ENCODE measurements at regions not wholly inside any gene's neighbourhood (a gene's known extent, or its start where the extent isn't known, plus 50 kb on each side); places are given as distances from the start of the nearest gene placed in this dataset.
A peak's percentile ranks its signal among the peaks of the same experiment; 100 is the strongest.

- Mint-ChIP-seq H3K27ac (no peak overlapping the region), H3K4me1 (peaks cover 9% of the 10 kb centered on the region), H3K4me3 (no peak overlapping the region), H3K9me3 (peaks cover 9% of the 10 kb centered on the region), H3K27me3 (peaks cover 62% of the 10 kb centered on the region), H3K36me3 (no peaks in the 10 kb centered on the region)
- ATAC-seq, result no peak
These were observed 215.4 kb upstream of the ZC3H12A start for GRCh38 chr1:37259019-37259418.

DNA sequence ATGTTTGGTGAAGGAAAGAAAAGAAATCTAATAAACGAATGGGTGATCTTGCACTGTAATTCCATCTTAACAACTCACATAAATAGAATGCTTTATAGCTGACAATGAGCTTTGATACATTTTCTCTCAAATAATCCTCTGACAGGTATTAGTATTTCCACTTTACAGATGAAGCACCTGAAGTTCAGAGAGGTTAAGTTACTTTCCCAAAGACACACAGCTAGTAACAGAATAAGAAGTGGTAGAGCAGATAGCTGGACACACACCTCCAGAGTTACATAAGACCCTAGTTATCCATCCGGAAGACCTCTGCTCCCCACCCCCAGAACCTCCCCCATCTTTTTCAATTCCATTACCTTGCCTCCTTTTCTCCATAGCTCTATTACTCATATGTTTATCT lies 213.3 kb upstream of the ZC3H12A start:
- H3K36me3 Mint-ChIP-seq, result no peaks in the 10 kb centered on the region
- H3K4me3 Mint-ChIP-seq, result no peak overlapping the region
- no peak overlapping the region for H3K27ac Mint-ChIP-seq
- H3K4me1 Mint-ChIP-seq, result peaks cover 8% of the 10 kb centered on the region
- peaks cover 7% of the 10 kb centered on the region for H3K9me3 Mint-ChIP-seq
- ATAC-seq, result no peak
- peaks cover 48% of the 10 kb centered on the region for H3K27me3 Mint-ChIP-seq

DNA sequence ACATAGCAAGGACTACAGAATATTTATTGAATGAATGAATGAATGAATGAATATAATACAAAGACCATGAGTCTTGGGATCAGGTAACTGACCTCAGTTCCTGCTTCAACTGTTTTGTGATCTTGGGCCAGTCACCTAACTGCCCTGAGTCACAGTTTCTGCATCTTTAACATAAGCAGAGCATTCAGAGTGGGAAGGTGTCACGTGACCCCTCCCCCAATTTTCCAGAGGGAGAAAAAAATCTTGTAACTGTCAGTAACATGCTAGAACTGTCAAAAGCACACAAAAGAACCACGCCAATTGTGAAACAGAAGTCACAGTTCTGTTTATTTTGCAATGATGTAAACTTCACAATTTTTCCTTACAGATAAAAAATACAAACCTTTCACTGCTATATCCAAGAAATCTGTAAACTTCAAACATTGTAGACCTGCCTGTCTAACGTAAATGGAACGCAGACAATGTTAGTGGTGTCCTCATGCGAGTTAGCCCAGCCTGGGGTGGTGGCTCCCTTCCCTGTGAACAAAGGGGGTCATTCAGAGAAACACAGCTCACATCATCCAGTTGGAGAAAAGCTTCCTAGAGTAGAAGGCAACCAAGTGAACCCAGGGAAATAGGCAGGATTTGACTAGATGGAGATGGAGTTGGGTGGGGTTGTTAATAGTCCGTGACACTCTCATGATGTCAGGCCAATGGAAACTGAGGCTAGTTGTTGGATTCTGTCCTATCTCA lies 211.8 kb upstream of the ZC3H12A start:
- peaks cover 12% of the 10 kb centered on the region for H3K4me1 Mint-ChIP-seq
- no peaks in the 10 kb centered on the region for H3K36me3 Mint-ChIP-seq
- H3K27me3 Mint-ChIP-seq, result peaks cover 33% of the 10 kb centered on the region
- no peak overlapping the region for H3K27ac Mint-ChIP-seq
- no peak for ATAC-seq
- H3K9me3 Mint-ChIP-seq, result peaks cover 6% of the 10 kb centered on the region
- no peak overlapping the region for H3K4me3 Mint-ChIP-seq

DNA sequence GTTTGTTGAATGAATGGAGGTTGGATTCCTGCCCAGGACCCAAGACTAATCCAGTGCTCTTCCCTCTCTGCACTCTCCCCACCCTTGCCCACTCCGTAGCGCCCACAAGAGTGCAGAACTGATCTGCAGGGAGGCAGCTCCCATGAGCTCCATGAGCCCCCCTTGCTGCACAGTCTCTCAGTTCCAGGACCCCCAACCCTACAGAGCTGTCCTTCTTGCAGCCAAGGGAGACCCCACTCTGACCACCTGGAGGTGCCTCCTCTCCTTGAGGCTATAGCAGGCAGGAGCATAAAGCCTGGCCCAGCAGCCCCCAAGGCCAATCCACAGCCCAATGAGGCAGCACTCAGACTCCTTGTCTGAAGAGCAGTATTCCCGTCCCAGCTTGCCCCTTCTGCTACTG lies 209.2 kb upstream of the ZC3H12A start:
- peaks cover 12% of the 10 kb centered on the region for H3K4me1 Mint-ChIP-seq
- H3K27me3 Mint-ChIP-seq, result peaks cover 11% of the 10 kb centered on the region
- H3K36me3 Mint-ChIP-seq, result no peaks in the 10 kb centered on the region
- ATAC-seq, result no peak
- peaks cover 3% of the 10 kb centered on the region for H3K9me3 Mint-ChIP-seq
- no peak overlapping the region for H3K27ac Mint-ChIP-seq
- no peak overlapping the region for H3K4me3 Mint-ChIP-seq

DNA sequence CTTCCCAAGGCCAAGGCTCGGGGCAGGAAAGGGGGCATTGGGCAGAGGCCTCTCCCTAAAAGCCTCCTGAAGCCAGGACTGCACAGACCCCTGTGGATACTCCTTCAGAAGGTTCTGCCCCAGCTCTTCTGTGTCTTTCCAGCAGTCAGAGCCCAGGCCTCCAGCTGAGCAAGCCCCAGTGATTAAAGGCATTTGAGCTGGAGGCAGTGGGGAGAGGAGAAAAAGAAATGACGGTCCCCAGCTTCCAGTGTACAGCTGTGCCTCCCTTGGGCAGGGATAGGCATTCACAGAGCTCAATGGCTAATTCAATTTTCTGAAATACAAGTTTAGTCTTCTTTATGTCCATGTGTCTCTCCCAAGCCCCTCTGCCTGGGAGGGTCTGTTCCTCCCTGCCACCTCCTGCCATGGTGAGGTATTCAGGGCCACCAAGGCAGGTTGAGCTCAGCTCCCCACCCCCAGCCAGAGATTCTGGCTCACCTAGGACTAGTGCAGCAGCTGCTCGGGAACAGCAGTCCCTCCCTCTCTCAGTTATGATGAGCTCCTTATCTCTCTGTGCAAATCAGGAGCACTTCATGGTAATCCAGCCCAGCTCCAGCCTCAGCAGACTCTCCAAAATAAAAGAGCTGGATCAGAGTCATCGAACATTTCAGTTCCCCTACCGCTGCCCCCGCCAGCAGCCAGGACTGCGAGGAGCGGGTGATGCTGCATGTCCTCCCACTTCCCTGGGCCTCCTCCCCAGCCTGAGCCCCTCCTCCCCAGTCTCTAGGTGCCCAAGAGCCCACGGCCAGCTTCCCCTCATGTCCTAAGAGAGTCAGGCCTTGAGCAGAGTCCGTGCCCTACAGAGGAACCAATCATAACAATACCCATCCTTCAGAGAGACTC lies 208.4 kb upstream of the ZC3H12A start:
- Mint-ChIP-seq H3K4me3 (no peak overlapping the region), H3K27me3 (peaks cover 10% of the 10 kb centered on the region), H3K4me1 (peaks cover 12% of the 10 kb centered on the region), H3K36me3 (no peaks in the 10 kb centered on the region), H3K9me3 (peaks cover 3% of the 10 kb centered on the region), H3K27ac (no peak overlapping the region)
- peak; percentile 42 for ATAC-seq

- H3K27ac Mint-ChIP-seq, result no peak overlapping the region
- peaks cover 3% of the 10 kb centered on the region for H3K9me3 Mint-ChIP-seq
- H3K4me1 Mint-ChIP-seq, result peaks cover 12% of the 10 kb centered on the region
- H3K27me3 Mint-ChIP-seq, result no peaks in the 10 kb centered on the region
- no peak for ATAC-seq
- H3K36me3 Mint-ChIP-seq, result no peaks in the 10 kb centered on the region
- H3K4me3 Mint-ChIP-seq, result no peak overlapping the region
These were observed 207.1 kb upstream of the ZC3H12A start for GRCh38 chr1:37267111-37267835.

- Mint-ChIP-seq H3K4me3 (no peak overlapping the region), H3K9me3 (no peaks in the 10 kb centered on the region), H3K36me3 (no peaks in the 10 kb centered on the region), H3K27me3 (no peaks in the 10 kb centered on the region), H3K27ac (no peak overlapping the region), H3K4me1 (peaks cover 11% of the 10 kb centered on the region)
- no peak for ATAC-seq
These were observed 203.7 kb upstream of the ZC3H12A start for GRCh38 chr1:37270639-37271038.

DNA sequence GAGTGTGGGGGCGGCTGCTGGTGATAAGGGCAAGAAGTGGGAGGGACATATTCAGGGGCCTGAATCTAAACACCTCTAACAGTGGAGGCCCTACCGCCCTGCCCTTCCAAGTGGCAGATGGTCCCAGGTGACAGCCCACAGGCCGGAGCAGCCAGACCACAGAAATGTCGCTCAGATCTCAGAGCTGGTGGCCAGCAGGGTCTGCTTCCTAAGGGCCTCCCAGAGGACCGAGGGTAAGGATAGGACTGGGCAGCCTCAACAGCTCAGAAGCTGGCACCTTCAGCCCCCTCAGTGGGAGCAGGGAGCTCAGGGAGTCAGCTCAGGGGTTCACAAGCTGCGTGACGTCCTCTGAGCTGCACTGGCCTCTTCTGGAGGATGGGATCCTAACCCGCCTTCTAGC lies 201.8 kb upstream of the ZC3H12A start:
- Mint-ChIP-seq H3K36me3 (no peaks in the 10 kb centered on the region), H3K9me3 (no peaks in the 10 kb centered on the region), H3K27me3 (peaks cover 1% of the 10 kb centered on the region), H3K4me1 (no peaks in the 10 kb centered on the region), H3K4me3 (no peak overlapping the region), H3K27ac (no peak overlapping the region)
- ATAC-seq, result no peak

DNA sequence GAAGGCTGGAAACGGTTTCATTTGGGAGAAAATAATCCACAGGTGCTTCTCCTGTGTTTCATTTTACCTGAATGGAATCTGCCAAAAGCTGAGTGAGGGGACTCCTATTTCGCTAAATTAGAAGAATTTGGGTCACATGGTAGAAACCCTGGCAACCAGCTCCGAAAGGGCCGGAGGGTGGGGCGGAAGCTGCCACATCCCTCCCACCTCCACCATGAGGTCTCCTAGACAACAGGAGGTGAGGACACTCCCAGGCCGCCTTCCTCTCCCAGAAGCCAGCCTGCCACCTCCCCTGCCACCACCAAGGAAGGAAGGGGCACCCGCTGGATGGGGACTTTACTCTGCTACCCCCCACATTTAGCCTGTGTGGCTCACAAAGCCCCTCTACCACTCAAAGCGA lies 199.9 kb upstream of the ZC3H12A start:
- Mint-ChIP-seq H3K36me3 (peaks cover under 1% of the 10 kb centered on the region), H3K4me1 (no peaks in the 10 kb centered on the region), H3K27me3 (peaks cover 11% of the 10 kb centered on the region), H3K27ac (no peak overlapping the region), H3K9me3 (no peaks in the 10 kb centered on the region), H3K4me3 (no peak overlapping the region)
- no peak for ATAC-seq

GRCh38 chr1:37274938-37275631 lies 199.3 kb upstream of the ZC3H12A start:
- H3K9me3 Mint-ChIP-seq, result peaks cover 6% of the 10 kb centered on the region
- H3K27me3 Mint-ChIP-seq, result peaks cover 11% of the 10 kb centered on the region
- no peak overlapping the region for H3K27ac Mint-ChIP-seq
- H3K4me3 Mint-ChIP-seq, result no peak overlapping the region
- no peaks in the 10 kb centered on the region for H3K4me1 Mint-ChIP-seq
- ATAC-seq, result no peak
- peaks cover 7% of the 10 kb centered on the region for H3K36me3 Mint-ChIP-seq

DNA sequence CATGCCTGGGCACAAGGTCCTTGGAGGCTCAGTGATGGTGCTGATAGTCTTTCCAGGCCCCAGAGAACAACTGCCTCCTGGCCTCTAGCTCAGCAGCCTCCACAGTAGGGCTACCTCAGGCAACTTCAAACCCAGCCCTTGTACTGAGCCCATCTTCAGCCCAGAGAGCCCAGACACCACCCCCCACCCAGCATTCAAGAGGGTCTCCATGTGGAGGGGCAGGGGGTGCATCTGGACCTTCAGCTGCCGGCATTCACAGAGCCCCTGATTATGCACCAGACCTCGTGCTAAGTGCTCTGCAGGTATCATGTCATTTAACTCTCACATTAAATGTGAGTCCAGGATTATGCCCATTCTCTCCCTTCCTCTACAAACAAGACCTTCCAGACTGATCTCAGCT lies 197.0 kb upstream of the ZC3H12A start:
- peaks cover 7% of the 10 kb centered on the region for H3K36me3 Mint-ChIP-seq
- H3K27me3 Mint-ChIP-seq, result peaks cover 11% of the 10 kb centered on the region
- no peak overlapping the region for H3K4me3 Mint-ChIP-seq
- no peaks in the 10 kb centered on the region for H3K4me1 Mint-ChIP-seq
- no peak for ATAC-seq
- no peak overlapping the region for H3K27ac Mint-ChIP-seq
- H3K9me3 Mint-ChIP-seq, result peaks cover 9% of the 10 kb centered on the region

GRCh38 chr1:37281354-37281753 lies 193.0 kb upstream of the ZC3H12A start:
- H3K36me3 Mint-ChIP-seq, result peaks cover 7% of the 10 kb centered on the region
- peaks cover 11% of the 10 kb centered on the region for H3K9me3 Mint-ChIP-seq
- peaks cover 11% of the 10 kb centered on the region for H3K27me3 Mint-ChIP-seq
- no peak for ATAC-seq
- H3K27ac Mint-ChIP-seq, result no peak overlapping the region
- H3K4me1 Mint-ChIP-seq, result peaks cover 5% of the 10 kb centered on the region
- no peak overlapping the region for H3K4me3 Mint-ChIP-seq

- H3K27ac Mint-ChIP-seq, result peak overlapping the region; percentile 23
- H3K9me3 Mint-ChIP-seq, result peaks cover 11% of the 10 kb centered on the region
- H3K4me3 Mint-ChIP-seq, result no peak overlapping the region
- peaks cover 5% of the 10 kb centered on the region for H3K4me1 Mint-ChIP-seq
- ATAC-seq, result no peak
- H3K27me3 Mint-ChIP-seq, result peaks cover 8% of the 10 kb centered on the region
- peaks cover 7% of the 10 kb centered on the region for H3K36me3 Mint-ChIP-seq
These were observed 191.6 kb upstream of the ZC3H12A start for GRCh38 chr1:37282764-37283163.

DNA sequence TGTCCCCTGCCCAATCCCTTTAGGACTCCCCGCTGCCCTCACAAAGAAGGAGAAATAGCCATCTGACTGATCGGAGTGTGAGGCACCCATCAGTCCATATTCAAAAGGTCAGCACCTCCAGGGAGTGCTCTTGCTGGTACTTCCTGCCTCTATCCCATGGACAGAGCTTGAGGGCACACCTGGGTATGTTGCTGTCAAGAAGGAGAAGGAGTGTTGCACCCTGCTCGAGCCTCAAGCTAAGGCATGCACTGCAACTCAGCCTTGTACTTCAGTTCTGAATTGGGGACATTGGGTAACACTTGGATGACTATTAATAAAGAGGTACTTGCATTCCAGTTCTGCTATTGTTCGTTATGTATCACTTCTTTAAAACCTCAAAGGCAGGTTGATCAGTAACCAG lies 190.3 kb upstream of the ZC3H12A start:
- ATAC-seq, result no peak
- no peak overlapping the region for H3K4me3 Mint-ChIP-seq
- H3K9me3 Mint-ChIP-seq, result peaks cover 16% of the 10 kb centered on the region
- H3K27me3 Mint-ChIP-seq, result no peaks in the 10 kb centered on the region
- no peak overlapping the region for H3K27ac Mint-ChIP-seq
- H3K4me1 Mint-ChIP-seq, result peaks cover 18% of the 10 kb centered on the region
- H3K36me3 Mint-ChIP-seq, result peaks cover 7% of the 10 kb centered on the region

GRCh38 chr1:37286881-37287280 lies 187.5 kb upstream of the ZC3H12A start:
- Mint-ChIP-seq H3K9me3 (peaks cover 12% of the 10 kb centered on the region), H3K4me1 (peaks cover 45% of the 10 kb centered on the region), H3K27ac (peak overlapping the region; percentile 21), H3K36me3 (no peaks in the 10 kb centered on the region), H3K4me3 (no peak overlapping the region), H3K27me3 (no peaks in the 10 kb centered on the region)
- ATAC-seq, result no peak
